HG02623 (cell line): ENCODE measurements at regions not wholly inside any gene's neighbourhood (a gene's known extent, or its start where the extent isn't known, plus 50 kb on each side); places are given as distances from the start of the nearest gene placed in this dataset.

ENCODE experiments used
- ATAC-seq: cut with Tn5 transposase; IDR thresholded peaks from one replicate; pipeline ENCODE4 v1.9.1; 2021; ENCODE audit warnings: moderate library complexity; ENCODE audit not compliant: unreplicated experiment

GRCh38 chr6:40313582-40313981, 273.6 kb downstream of the LRFN2 start:
- ATAC-seq = no peak

GRCh38 chr6:40312213-40313015, 274.8 kb downstream of the LRFN2 start:
- ATAC-seq = no peak

GRCh38 chr6:40308533-40309306, 278.4 kb downstream of the LRFN2 start:
- ATAC-seq = no peak

- ATAC-seq = no peak
Measured at GRCh38 chr6:40307712-40308111, 279.5 kb downstream of the LRFN2 start.

GRCh38 chr6:40302856-40303454, 284.2 kb downstream of the LRFN2 start:
- ATAC-seq = no peak

- ATAC-seq = no peak
Measured at GRCh38 chr6:40299681-40300080, 287.5 kb downstream of the LRFN2 start.

- ATAC-seq = no peak
Measured at GRCh38 chr6:40298207-40298606, 289.0 kb downstream of the LRFN2 start.

- no peak for ATAC-seq
Measured at GRCh38 chr6:40295251-40295950, 291.8 kb downstream of the LRFN2 start.

- no peak for ATAC-seq
Measured at GRCh38 chr6:40293460-40294185, 293.5 kb downstream of the LRFN2 start.

GRCh38 chr6:40293060-40293459, 294.1 kb downstream of the LRFN2 start:
- no peak for ATAC-seq

- no peak for ATAC-seq
Measured at GRCh38 chr6:40290816-40291215, 296.3 kb downstream of the LRFN2 start.

GRCh38 chr6:40288919-40289318, 298.2 kb downstream of the LRFN2 start:
- no peak for ATAC-seq

- ATAC-seq = no peak
Measured at GRCh38 chr6:40287296-40287850, 299.8 kb downstream of the LRFN2 start.

GRCh38 chr6:40286721-40287120, 300.4 kb downstream of the LRFN2 start:
- ATAC-seq = no peak

GRCh38 chr6:40285996-40286395, 301.2 kb downstream of the LRFN2 start:
- ATAC-seq = no peak

- no peak for ATAC-seq
Measured at GRCh38 chr6:40285535-40285934, 301.6 kb downstream of the LRFN2 start.

- no peak for ATAC-seq
Measured at GRCh38 chr6:40282986-40283385, 304.2 kb downstream of the LRFN2 start.

- ATAC-seq = no peak
Measured at GRCh38 chr6:40281402-40281801, 305.8 kb downstream of the LRFN2 start.

- no peak for ATAC-seq
Measured at GRCh38 chr6:40280231-40280630, 306.9 kb downstream of the LRFN2 start.

GRCh38 chr6:40276141-40276540, 311.0 kb downstream of the LRFN2 start:
- no peak for ATAC-seq
